Transverse colon (tissue), 4 donors: ENCODE measurements at regions not wholly inside any gene's neighbourhood (a gene's known extent, or its start where the extent isn't known, plus 50 kb on each side); places are given as distances from the start of the nearest gene placed in this dataset.

Source experiments
- POLR2A ChIP-seq: fragments of 450-650 bp; IDR thresholded peaks from one replicate; pipeline ENCODE4 v1.6.1; 2016; ENCODE audit warnings: antibody characterized with exemption, mild to moderate bottlenecking, moderate library complexity
- POLR2AphosphoS5 ChIP-seq, 3 donors: sonication (generic); formaldehyde crosslinking; IDR thresholded peaks; one replicate each; pipeline ENCODE4 v1.6.1; 2016; ENCODE audit warnings: antibody characterized with exemption in 3 of 3
- TF ChIP-seq, protein P1 (sequence below), 5 experiments: fragments of 200-600 bp in 3 of 5; fragments of 450-650 bp in 2 of 5; sonication (generic) in 3 of 5; IDR thresholded peaks; 1 replicate in 2 of 5; 2 replicates in 3 of 5; pipeline ENCODE4 v1.5.1; 2016 to 2017; ENCODE audit warnings: antibody characterized with exemption in 5 of 5, inconsistent platforms in 3 of 5, mild to moderate bottlenecking in 2 of 5, moderate library complexity in 1 of 5

DNA sequence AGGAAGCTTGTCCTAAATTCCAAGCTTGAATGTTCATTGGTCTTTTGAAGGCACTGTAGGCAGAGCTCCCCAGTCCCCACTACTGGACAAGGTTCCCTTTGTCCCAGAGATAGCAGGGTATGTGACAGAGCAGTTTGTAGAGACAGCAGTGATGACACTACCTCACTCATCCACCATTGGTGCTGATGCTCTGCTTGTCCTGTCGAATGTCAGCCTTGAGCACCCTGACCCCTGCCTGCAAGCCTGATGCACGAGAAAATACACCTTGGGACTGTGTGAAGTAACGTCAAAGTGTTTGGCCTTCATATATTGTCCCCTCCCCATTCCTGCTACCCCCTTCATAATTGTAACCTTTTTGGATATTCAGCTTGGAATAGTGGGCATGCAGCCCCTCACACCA is 188.9 kb upstream of the EOLA2 start:
- TF ChIP-seq, protein P1, sequence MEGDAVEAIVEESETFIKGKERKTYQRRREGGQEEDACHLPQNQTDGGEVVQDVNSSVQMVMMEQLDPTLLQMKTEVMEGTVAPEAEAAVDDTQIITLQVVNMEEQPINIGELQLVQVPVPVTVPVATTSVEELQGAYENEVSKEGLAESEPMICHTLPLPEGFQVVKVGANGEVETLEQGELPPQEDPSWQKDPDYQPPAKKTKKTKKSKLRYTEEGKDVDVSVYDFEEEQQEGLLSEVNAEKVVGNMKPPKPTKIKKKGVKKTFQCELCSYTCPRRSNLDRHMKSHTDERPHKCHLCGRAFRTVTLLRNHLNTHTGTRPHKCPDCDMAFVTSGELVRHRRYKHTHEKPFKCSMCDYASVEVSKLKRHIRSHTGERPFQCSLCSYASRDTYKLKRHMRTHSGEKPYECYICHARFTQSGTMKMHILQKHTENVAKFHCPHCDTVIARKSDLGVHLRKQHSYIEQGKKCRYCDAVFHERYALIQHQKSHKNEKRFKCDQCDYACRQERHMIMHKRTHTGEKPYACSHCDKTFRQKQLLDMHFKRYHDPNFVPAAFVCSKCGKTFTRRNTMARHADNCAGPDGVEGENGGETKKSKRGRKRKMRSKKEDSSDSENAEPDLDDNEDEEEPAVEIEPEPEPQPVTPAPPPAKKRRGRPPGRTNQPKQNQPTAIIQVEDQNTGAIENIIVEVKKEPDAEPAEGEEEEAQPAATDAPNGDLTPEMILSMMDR (IDR thresholded peaks at IDR 0.05): no peak
- TF ChIP-seq POLR2AphosphoS5 (IDR thresholded peaks at IDR 0.05) (no peak), POLR2A (no peak)
